ENCODE measurements at regions not wholly inside any gene's neighbourhood (a gene's known extent, or its start where the extent isn't known, plus 50 kb on each side); places are given as distances from the start of the nearest gene placed in this dataset.

- DNase-seq, result no peak
Measured at GRCh38 chr13:107421028-107421427, 794.3 kb downstream of the LIG4 start.

DNA sequence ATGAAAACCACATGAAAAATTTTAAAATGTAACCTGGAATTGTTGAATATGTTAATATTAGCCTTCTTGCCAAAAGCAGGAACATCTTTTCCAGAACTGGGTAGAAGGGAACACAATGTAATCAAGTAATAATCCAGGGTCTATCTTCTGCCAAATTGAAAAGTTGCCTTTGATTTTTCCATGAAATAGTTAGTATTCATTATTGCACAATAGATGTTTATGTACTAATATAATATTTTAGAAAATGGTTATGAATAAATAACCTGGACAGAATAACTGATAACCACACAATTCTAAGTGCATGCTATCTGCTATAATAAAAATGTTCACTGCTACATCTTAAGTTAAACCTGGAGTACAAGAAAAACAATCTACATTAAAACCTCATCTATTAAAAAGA, 802.3 kb downstream of the LIG4 start:
- DNase-seq, result no peak

GRCh38 chr13:107407074-107407473, 808.3 kb downstream of the LIG4 start:
- no peak for DNase-seq

GRCh38 chr13:107395927-107396662, 819.2 kb downstream of the LIG4 start:
- DNase-seq, result no peak

DNA sequence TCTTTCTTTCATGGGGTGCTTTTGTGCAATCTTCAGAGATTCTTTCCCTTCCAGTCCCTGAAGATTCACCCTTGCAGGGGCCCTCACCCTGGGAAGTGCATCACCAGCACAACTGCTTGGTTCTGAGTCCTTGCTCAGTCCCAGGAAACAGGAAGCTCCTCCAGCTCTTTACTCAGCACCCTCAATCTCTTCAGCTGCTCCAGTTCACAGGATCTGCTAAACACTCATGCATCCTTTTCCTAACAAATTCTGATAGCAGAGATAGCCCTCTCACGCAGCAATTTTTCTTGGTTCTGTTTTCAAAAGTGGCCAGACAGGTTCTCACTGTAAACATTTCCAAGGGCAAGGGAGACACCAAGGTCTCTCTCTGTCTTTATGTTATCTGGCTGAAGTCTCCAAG, 823.1 kb downstream of the LIG4 start:
- DNase-seq, result no peak

GRCh38 chr13:107387525-107387924, 819.6 kb upstream of the ARGLU1 start:
- no peak for DNase-seq

GRCh38 chr13:107379407-107380155, 811.6 kb upstream of the ARGLU1 start:
- no peak for DNase-seq

GRCh38 chr13:107376341-107377125, 808.6 kb upstream of the ARGLU1 start:
- DNase-seq, result peak in 7 of 51 donors; percentile 4 to 40 (median 21)

DNA sequence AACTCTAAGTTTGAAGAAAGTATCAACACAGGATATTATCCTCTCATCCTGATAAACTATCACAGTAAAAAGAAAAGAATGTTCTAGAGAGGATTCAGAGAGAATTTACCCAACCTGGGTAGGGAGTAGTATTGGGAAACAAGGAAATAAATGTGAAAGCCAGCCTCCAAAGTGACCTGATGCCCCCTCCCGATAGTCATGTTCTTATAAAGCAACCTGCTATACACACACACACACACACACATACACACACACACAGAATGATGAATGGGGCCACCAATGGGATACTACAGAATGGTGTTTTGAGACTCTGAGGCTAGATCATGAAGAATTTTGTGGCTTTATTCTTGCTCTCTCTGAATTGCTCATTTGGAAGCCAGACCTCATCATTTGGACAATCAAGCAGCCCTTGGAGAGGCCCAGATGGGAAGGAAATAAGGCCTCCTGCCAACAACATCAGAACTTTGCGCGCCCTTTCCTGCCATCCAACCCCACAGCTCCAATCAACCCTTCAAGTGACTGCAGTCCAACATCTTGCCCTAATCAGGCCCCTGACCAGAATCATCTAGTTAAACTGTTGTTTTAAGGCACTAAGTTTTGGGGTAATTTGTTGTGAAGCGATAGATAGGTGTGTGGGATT, 807.9 kb upstream of the ARGLU1 start:
- DNase-seq, result no peak

DNA sequence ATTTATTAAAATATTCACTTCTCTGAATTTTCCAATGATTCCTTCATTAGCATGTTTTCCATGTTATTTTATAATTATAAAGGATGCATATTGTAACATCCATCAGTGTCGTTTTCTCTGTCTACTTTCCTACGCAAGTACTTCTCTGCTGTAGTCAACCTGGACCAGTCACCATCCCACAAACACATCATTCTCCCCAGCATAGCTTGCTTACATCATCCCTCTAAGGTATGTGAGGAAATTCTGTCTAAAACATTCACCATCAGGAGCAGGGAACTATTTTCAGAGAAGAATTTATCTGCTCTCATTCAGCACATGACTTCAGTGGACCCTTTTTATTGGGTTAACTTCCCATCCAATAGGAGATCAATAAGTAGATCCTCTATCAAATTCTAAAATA, 806.1 kb upstream of the ARGLU1 start:
- no peak for DNase-seq

DNA sequence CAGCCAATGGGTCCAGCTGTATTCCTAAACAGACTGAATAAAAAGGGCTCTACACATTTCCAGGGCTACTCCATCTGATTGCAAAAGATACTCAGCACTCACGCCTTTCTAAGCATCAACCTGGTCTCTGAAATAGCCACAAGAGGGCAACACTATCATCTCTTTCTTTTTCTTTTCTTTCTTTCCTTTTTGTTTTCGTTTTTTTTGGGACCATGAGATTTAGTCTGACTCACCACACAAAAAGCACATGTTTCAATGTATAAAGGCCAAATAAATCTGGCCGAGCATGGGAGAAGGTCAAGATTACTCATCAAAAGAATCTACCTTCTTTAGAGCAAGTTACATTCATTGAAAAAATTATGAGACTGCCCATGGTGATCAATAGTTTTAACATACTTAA, 805.6 kb upstream of the ARGLU1 start:
- peak in 4 of 51 donors; percentile 4 to 38 (median 12) for DNase-seq

- DNase-seq, result peak in 1 of 51 donors; percentile 22
Measured at GRCh38 chr13:107370015-107370785, 802.3 kb upstream of the ARGLU1 start.

DNA sequence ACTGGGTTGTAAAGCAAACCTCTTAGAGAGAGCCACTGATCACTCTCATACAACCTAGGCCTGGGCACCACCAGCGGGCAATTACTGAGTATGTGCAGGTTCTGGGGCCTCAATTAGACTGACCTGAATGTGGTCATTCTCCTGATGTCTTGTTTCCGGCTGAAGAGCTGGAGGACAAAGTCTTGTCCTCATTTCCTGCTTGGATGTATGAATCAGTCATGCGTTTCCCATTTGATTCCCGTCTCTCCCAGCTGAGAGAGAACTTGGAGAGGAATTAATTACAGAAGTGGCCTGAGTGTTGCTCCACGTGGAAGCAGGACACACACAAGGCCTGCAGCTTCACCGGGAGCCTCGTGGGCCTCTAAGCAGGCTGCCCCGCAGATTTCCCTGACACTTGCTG, 799.3 kb upstream of the ARGLU1 start:
- DNase-seq, result no peak

- no peak for DNase-seq
Measured at GRCh38 chr13:107365466-107366215, 797.7 kb upstream of the ARGLU1 start.

GRCh38 chr13:107364658-107365057, 796.7 kb upstream of the ARGLU1 start:
- no peak for DNase-seq

- DNase-seq, result no peak
Measured at GRCh38 chr13:107361666-107362065, 793.7 kb upstream of the ARGLU1 start.

DNA sequence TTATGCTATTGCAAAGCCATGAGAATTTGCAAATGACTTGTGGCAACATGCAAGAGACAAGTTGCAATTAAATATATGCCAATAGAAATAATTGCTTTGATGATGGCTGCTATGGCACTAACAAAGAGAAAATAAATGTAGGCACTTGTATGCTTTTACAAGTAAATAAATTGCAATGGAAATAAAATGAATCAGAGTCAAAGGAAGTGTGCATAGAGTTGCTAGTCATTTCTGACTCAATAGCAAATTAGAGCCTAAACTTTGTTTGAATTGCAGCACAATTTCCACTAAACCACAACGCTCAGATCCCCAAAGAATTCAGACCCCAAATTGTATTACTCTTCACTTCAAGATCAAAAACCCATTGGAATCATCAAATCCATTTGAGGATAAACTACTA, 792.1 kb upstream of the ARGLU1 start:
- no peak for DNase-seq

GRCh38 chr13:107358866-107359265, 790.9 kb upstream of the ARGLU1 start:
- no peak for DNase-seq

- DNase-seq, result no peak
Measured at GRCh38 chr13:107351305-107351704, 783.4 kb upstream of the ARGLU1 start.

DNA sequence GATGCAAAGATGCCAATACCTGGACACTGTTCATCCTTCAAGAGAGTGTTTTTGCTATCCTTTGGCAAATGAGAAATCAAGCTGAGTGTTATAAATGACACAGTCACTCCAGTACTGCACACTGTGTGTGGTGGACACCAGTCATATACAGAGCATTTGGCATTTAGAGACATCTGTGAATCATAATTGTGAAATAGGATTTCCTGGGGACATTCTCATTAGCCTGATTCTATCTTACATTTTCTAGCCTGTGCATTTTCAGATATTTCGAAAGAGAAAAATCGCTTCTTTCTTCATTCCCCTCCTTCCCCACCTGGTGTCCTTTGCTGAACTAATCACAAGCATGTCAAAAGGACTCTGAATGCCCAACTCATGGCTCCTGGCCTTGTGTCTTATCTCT, 781.0 kb upstream of the ARGLU1 start:
- no peak for DNase-seq

All from hypothalamus (tissue), 51 donors.